ENCODE measurements at regions not wholly inside any gene's neighbourhood (a gene's known extent, or its start where the extent isn't known, plus 50 kb on each side); places are given as distances from the start of the nearest gene placed in this dataset.

DNA sequence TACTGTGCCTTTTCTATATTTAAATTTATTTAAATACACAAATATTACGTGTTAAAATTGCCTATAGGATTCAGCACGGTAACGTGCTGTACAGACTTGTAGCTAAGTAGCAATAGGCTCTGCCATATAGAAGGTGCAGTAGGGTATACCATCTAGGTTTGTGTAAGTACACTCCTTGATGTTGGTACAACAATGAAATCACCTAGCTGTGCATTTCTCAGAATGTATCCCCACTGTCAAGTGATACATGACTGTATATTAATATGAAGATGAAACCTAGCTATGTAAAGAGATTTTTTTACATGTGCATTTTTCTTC lies 431.2 kb downstream of the KCTD8 start:
- no peaks in the 10 kb centered on the region for H3K36me3 Mint-ChIP-seq (ENCODE audit: low read depth)
- no peak overlapping the region for H3K27ac Mint-ChIP-seq
- peaks cover 21% of the 10 kb centered on the region for H3K9me3 Mint-ChIP-seq
- DNase-seq (ENCODE audit: low spot score), result no peak
- intact Hi-C loops (cut with micrococcal nuclease), result no loop called here
- H3K4me1 Mint-ChIP-seq (ENCODE audit: low read depth), result no peaks in the 10 kb centered on the region
- no peak overlapping the region for H3K4me3 Mint-ChIP-seq (ENCODE audit: low read depth)
- no peaks in the 10 kb centered on the region for H3K27me3 Mint-ChIP-seq (ENCODE audit: low read depth)

DNA sequence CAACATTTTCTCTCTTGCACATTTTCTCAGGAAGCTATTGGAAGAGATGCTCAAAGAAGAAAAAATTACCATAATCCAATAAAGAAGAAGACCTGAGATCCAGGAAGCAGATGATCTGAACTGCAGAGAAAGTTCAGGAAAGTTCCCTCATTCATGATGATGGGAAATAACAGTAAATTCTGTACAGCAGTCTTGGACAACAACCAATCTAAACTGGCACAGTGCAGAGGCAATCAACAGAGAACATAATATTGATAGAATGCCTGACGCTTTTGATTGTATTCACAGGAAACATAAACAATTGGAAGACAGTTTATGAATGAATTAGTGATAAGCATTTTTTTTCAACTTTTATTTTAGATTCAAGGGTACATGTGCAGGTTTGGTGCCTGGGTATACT lies 428.9 kb downstream of the KCTD8 start:
- H3K4me3 Mint-ChIP-seq (ENCODE audit: low read depth), result no peak overlapping the region
- no peak for DNase-seq (ENCODE audit: low spot score)
- H3K36me3 Mint-ChIP-seq (ENCODE audit: low read depth), result no peaks in the 10 kb centered on the region
- H3K9me3 Mint-ChIP-seq, result peaks cover 14% of the 10 kb centered on the region
- H3K4me1 Mint-ChIP-seq (ENCODE audit: low read depth), result no peaks in the 10 kb centered on the region
- intact Hi-C loops (cut with micrococcal nuclease), result no loop called here
- no peak overlapping the region for H3K27ac Mint-ChIP-seq
- H3K27me3 Mint-ChIP-seq (ENCODE audit: low read depth), result no peaks in the 10 kb centered on the region

DNA sequence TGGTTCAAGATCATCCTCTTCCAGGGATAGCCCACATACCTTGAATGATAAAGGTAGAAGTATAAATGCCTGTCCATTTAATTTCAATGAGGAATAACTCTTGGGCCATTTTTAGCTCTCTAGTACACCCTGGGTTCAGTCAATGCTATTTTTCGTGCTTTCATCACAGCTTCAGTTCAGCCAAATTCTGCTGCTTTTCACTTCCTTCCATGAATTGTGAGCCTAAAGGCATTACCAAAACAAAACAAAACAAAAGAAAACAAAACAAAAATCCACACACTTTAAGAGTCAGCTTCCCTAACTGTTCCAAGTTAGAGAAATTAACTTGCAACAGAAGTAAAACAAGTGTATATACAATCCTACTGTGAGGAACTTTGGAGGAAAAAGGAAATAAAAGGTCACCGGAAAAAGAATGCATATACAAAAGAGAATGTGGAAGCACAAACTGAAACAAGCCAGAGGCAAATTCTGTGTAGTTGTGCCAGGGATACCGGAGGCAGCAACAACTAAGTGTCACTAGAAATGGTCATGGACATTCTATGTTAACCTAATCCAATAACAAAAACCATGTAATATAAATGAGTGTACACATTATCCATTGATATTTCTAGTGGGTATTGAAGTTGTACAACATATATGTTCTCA lies 423.1 kb downstream of the KCTD8 start:
- Mint-ChIP-seq H3K27me3 (ENCODE audit: low read depth) (no peaks in the 10 kb centered on the region), H3K27ac (no peak overlapping the region), H3K4me3 (ENCODE audit: low read depth) (no peak overlapping the region), H3K36me3 (ENCODE audit: low read depth) (no peaks in the 10 kb centered on the region), H3K9me3 (peaks cover 4% of the 10 kb centered on the region), H3K4me1 (ENCODE audit: low read depth) (no peaks in the 10 kb centered on the region)
- intact Hi-C loops (cut with micrococcal nuclease), result no loop called here
- DNase-seq (ENCODE audit: low spot score), result no peak

DNA sequence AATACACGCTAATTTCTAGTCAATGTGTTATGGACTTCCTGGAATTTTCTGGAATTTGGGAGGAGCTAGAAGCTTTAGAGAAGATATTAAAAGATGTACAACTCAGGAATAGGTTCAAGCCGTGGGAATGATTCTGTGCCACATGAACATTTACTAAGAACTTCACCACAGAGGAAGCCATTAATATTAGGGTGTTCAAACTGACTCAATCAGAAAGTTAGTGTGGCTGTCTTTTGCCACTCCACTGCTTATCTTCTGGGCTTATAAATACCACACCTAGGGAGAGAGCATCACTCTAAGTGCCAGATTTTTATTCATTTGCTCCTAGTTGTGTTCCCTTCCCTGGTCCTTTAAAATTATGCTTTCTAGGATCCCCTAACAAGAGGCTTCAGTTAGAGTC lies 409.8 kb downstream of the KCTD8 start:
- intact Hi-C loops (cut with micrococcal nuclease), result no loop called here
- DNase-seq (ENCODE audit: low spot score), result no peak
- Mint-ChIP-seq H3K27me3 (ENCODE audit: low read depth) (no peaks in the 10 kb centered on the region), H3K4me1 (ENCODE audit: low read depth) (no peaks in the 10 kb centered on the region), H3K27ac (no peak overlapping the region), H3K4me3 (ENCODE audit: low read depth) (no peak overlapping the region), H3K9me3 (peaks cover 22% of the 10 kb centered on the region), H3K36me3 (ENCODE audit: low read depth) (no peaks in the 10 kb centered on the region)

DNA sequence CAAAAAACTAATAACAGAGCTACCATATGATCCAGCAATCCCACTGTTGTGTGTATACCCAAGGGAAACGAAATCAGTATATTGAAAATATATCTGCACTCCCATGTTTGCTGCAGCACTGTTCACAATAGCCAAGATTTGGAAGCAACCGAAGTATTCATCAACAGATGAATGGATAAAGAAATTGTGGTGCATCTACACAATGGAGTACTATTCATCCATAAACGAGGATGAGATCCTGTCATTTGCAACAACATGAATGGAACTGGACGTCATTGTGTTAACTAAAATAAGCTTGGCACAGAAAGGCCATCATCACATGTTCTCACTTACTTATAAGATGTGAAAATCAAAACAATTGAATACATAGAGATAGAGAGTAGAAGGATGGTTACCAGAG lies 402.1 kb downstream of the KCTD8 start:
- Mint-ChIP-seq H3K36me3 (ENCODE audit: low read depth) (no peaks in the 10 kb centered on the region), H3K27me3 (ENCODE audit: low read depth) (no peaks in the 10 kb centered on the region), H3K4me1 (ENCODE audit: low read depth) (no peaks in the 10 kb centered on the region), H3K27ac (no peak overlapping the region), H3K9me3 (peaks cover 10% of the 10 kb centered on the region), H3K4me3 (ENCODE audit: low read depth) (no peak overlapping the region)
- intact Hi-C loops (cut with micrococcal nuclease), result no loop called here
- no peak for DNase-seq (ENCODE audit: low spot score)

DNA sequence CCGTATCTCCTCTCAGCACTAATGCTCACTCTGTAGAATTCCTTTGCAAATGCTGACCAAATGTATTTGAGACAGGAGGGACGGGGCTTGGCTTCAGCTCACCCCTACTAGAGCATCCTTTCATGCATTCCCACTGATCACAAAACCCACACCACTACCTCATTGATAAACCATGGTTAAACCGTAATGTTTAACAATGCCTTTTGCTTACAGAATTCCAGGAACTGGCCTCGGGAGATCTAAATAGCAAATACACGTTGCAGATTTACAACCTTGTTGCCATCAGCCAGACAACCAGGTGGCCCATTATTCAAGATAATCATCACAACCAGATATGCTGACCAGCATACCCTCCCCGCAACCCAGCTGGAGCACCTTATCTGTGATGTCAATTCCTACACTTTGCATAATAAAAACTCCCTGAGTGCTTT lies 391.9 kb downstream of the KCTD8 start:
- peaks cover 5% of the 10 kb centered on the region for H3K9me3 Mint-ChIP-seq
- intact Hi-C loops (cut with micrococcal nuclease), result no loop called here
- H3K27ac Mint-ChIP-seq, result no peak overlapping the region
- no peak for DNase-seq (ENCODE audit: low spot score)
- H3K4me3 Mint-ChIP-seq (ENCODE audit: low read depth), result no peak overlapping the region
- H3K36me3 Mint-ChIP-seq (ENCODE audit: low read depth), result no peaks in the 10 kb centered on the region
- no peaks in the 10 kb centered on the region for H3K27me3 Mint-ChIP-seq (ENCODE audit: low read depth)
- no peaks in the 10 kb centered on the region for H3K4me1 Mint-ChIP-seq (ENCODE audit: low read depth)

DNA sequence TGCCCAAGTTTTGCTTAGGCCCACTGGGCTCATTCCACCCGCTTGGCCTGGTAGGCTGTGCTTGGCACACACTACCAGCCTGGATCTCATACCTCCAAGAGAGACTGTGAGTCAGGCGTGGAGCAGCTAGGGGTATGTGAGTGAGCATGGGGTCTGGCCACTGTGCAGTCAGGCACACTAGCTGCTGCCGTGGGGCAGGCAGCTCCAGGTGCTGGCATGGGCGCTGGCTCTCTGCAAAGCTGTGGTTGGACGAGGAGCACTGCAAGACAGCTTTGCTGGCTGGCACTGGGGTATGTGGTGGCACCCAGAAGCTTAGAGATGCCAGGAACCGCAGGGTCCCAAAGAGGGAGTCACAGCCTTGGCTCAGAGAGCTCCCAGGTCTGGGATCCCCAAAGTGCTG lies 377.8 kb downstream of the KCTD8 start:
- Mint-ChIP-seq H3K9me3 (peaks cover 5% of the 10 kb centered on the region), H3K4me3 (ENCODE audit: low read depth) (no peak overlapping the region), H3K36me3 (ENCODE audit: low read depth) (no peaks in the 10 kb centered on the region), H3K27ac (no peak overlapping the region), H3K4me1 (ENCODE audit: low read depth) (no peaks in the 10 kb centered on the region), H3K27me3 (ENCODE audit: low read depth) (no peaks in the 10 kb centered on the region)
- intact Hi-C loops (cut with micrococcal nuclease), result no loop called here
- no peak for DNase-seq (ENCODE audit: low spot score)

DNA sequence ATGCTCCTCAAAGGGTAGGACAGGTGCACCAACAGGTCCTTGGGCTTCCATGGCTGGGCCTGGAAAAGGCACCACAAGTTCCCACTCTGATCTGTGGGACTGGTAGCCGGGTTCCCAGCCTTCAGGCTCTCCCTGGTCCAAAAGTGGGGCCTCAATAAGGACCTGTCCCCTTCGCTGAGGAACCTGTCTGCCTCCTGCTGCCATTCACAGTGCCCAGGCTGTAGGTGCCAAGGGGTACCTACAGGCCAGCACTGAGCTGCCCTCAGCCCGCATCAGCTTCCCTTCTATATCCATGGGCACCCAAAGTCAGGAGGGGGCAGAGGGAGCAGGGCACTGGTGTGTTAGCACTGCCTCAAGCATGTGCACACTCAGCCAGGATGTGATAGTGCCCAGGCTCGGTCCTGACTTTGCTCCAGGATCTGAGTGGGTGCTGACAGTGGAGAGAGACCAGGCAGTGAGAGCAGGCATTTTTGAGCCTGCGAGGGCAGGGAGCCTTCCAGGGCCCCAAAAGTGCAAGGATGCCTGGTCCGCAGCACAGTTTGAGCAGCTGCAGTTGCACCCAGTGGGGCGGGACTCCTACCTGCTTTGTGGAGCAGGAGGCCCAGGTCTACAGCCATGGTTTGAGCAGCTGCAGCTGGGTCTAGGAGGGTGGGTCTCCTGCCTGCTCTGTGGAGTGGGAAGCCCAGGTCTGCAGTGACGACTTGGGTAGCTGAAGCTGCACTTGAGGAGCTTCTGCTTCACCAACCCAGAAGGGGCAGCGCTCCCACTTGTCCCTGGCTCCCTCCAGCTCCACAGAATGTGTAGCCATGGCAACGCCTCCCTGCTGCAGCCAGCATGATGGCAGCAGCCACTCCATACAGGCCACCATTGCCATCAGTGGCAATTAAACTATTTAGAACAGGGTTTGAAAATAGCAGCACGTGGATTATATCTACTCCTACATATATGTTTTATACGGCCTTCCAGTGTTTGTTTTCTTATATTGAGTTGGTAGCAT lies 376.4 kb downstream of the KCTD8 start:
- Mint-ChIP-seq H3K4me3 (ENCODE audit: low read depth) (no peak overlapping the region), H3K27me3 (ENCODE audit: low read depth) (no peaks in the 10 kb centered on the region), H3K4me1 (ENCODE audit: low read depth) (no peaks in the 10 kb centered on the region), H3K27ac (no peak overlapping the region), H3K9me3 (peaks cover 5% of the 10 kb centered on the region), H3K36me3 (ENCODE audit: low read depth) (no peaks in the 10 kb centered on the region)
- intact Hi-C loops (cut with micrococcal nuclease), result no loop called here
- DNase-seq (ENCODE audit: low spot score), result no peak

DNA sequence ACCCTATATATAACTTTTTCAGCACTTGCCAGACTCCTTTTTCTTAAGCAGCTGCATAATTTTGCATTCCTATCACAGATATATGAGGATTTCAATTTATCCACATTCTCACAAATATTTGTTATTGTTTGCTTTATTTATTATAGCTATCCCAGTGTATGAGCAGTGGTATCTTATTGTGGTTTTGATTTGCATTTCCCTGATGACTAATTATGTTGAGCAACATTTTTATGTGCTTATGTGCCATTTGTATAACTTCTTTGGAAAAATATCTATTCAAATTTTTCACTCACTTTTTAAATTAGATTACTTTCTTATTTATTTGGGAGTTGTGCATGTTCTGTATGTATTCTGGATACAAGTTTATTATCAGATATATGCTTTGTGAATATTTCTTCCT lies 361.9 kb downstream of the KCTD8 start:
- H3K9me3 Mint-ChIP-seq, result peaks cover 31% of the 10 kb centered on the region
- H3K27ac Mint-ChIP-seq, result no peak overlapping the region
- DNase-seq (ENCODE audit: low spot score), result no peak
- no peaks in the 10 kb centered on the region for H3K4me1 Mint-ChIP-seq (ENCODE audit: low read depth)
- no peaks in the 10 kb centered on the region for H3K36me3 Mint-ChIP-seq (ENCODE audit: low read depth)
- H3K4me3 Mint-ChIP-seq (ENCODE audit: low read depth), result no peak overlapping the region
- intact Hi-C loops (cut with micrococcal nuclease), result no loop called here
- no peaks in the 10 kb centered on the region for H3K27me3 Mint-ChIP-seq (ENCODE audit: low read depth)

DNA sequence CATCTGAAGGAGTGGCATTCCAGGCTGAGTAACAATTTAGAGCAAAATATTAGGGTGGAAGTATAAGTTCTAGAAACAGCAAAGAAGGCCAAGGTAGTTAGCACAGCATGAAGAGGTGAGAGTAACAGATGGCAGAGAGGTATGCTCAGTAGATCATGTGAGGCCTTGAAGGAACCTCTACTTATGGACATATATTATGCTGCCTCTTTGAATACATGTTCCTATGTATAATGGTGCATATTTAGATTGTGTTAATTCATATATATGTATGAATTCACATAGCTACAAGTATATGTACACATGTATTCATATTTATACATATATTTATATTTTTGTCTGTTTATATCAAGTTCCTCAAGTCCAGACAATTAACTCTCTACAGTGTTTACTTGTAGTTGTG lies 355.2 kb downstream of the KCTD8 start:
- intact Hi-C loops (cut with micrococcal nuclease), result no loop called here
- Mint-ChIP-seq H3K9me3 (peaks cover 16% of the 10 kb centered on the region), H3K4me3 (ENCODE audit: low read depth) (no peak overlapping the region), H3K36me3 (ENCODE audit: low read depth) (no peaks in the 10 kb centered on the region), H3K27me3 (ENCODE audit: low read depth) (no peaks in the 10 kb centered on the region), H3K27ac (no peak overlapping the region), H3K4me1 (ENCODE audit: low read depth) (no peaks in the 10 kb centered on the region)
- no peak for DNase-seq (ENCODE audit: low spot score)

DNA sequence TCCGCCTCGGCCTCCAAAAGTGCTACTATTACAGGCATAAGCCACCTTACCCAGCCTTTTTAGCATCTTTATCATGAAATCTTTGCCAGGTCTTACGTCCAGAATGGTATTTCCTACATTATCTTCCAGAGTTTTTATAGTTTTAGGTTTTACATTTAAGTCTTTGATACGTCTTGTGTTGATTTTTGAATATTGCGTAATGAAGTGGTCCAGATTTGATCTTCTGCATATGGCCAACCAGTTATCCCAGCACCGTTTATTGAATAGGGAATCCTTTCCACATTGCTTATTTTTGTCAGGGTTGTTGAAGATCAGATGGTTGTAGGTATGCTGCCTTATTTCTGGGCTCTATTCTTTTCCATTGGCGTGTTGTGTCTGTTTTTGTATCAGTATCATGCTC lies 349.6 kb downstream of the KCTD8 start:
- no peak for DNase-seq (ENCODE audit: low spot score)
- intact Hi-C loops (cut with micrococcal nuclease), result no loop called here
- H3K36me3 Mint-ChIP-seq (ENCODE audit: low read depth), result no peaks in the 10 kb centered on the region
- H3K4me3 Mint-ChIP-seq (ENCODE audit: low read depth), result no peak overlapping the region
- H3K27me3 Mint-ChIP-seq (ENCODE audit: low read depth), result no peaks in the 10 kb centered on the region
- no peak overlapping the region for H3K27ac Mint-ChIP-seq
- H3K4me1 Mint-ChIP-seq (ENCODE audit: low read depth), result no peaks in the 10 kb centered on the region
- peaks cover 34% of the 10 kb centered on the region for H3K9me3 Mint-ChIP-seq

DNA sequence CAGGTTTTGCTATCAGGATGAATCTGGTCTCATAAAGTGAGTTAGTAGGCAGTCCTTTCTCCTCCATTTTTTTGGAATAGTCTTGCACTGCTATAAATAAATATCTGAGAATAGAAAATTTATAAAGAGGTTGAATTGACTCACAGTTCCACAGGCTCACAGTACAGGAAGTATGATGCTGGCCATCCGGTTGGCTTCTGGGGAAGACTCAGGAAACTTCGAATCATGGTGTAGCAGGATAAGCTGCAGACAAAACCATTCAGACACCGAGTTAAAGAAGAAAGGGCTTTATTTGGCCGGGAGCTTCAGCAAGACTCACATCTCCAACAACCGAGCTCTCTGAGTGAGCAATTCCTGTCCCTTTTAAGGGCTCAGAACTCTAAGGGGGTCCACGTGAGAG lies 348.2 kb downstream of the KCTD8 start:
- H3K4me1 Mint-ChIP-seq (ENCODE audit: low read depth), result no peaks in the 10 kb centered on the region

DNA sequence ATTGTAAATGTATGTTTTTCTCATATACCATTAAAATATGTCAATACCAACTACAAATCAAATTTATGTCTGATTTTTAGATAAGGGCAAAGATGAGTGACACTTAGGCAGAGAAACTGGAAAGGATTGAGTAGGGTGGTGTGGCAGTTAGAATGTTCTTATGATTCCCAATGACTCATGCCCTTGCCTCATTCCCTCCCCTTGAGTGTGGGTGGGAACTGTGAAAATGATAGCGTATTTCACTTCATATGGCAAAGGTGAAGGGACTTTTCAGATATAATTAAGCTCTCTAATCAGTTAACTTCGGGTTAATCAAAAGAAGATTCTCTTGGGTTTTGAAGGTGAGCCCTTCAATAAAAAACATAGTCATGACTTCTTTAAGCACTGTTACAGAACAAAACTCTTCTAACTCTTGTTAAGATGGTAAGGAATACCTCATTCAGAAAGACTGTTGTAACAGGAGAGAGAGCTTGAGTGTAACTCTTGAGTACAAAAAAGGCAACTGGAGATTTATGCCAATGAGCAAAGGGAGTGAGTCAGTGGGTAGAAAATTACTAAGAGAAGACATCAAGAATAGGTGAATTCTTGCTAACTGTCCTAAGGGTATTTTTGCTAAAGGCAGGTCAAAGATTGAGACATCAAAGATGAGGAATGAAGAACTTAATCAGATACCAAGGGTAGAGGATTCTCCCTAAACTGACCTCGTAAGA lies 329.5 kb downstream of the KCTD8 start:
- Mint-ChIP-seq H3K36me3 (ENCODE audit: low read depth) (no peaks in the 10 kb centered on the region), H3K4me1 (ENCODE audit: low read depth) (no peaks in the 10 kb centered on the region), H3K27me3 (ENCODE audit: low read depth) (no peaks in the 10 kb centered on the region), H3K9me3 (peaks cover 3% of the 10 kb centered on the region), H3K27ac (no peak overlapping the region), H3K4me3 (ENCODE audit: low read depth) (no peak overlapping the region)
- intact Hi-C loops (cut with micrococcal nuclease), result no loop called here
- no peak for DNase-seq (ENCODE audit: low spot score)

More for the DNA sequence above, 348.2 kb downstream of the KCTD8 start:
- Mint-ChIP-seq H3K4me3 (ENCODE audit: low read depth) (no peak overlapping the region), H3K27ac (no peak overlapping the region), H3K27me3 (ENCODE audit: low read depth) (no peaks in the 10 kb centered on the region), H3K9me3 (peaks cover 43% of the 10 kb centered on the region), H3K36me3 (ENCODE audit: low read depth) (no peaks in the 10 kb centered on the region)
- DNase-seq (ENCODE audit: low spot score), result no peak
- intact Hi-C loops (cut with micrococcal nuclease), result no loop called here
